ENCODE measurements at regions not wholly inside any gene's neighbourhood (a gene's known extent, or its start where the extent isn't known, plus 50 kb on each side); places are given as distances from the start of the nearest gene placed in this dataset.

DNA sequence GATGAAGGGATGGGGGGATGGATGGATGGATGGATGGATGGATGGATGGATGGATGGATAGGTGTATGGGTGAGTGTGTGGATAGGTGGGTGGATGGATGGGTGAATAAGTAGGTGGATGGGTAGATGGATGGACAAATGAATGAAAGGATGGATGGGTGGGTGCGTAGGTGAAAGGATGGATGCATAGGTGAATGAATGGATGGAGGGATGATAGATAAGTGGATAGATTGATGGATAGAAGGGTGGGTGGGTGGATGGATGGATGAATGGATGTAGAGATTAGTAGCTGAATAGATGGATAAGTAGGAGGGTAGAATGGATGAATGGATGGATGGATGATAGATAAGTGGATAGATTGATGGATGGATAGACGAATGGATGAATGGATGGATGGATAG lies 152.7 kb downstream of the MN1 start:
- WGBS, result 98% methylated on average over 2 of the region's 2 CpGs
- H3K27me3 ChIP-seq (ENCODE audit: control insufficient read depth in 2 of 2, insufficient read depth in 1 of 2, low read length in 1 of 2), result no peaks in the 10 kb centered on the region
- no peaks in the 10 kb centered on the region for H3K9me3 ChIP-seq (ENCODE audit: control insufficient read depth in 2 of 2, insufficient read depth in 1 of 2, low read length in 1 of 2)
- no peaks in the 10 kb centered on the region for H3K36me3 ChIP-seq (ENCODE audit: control insufficient read depth in 2 of 2, insufficient read depth in 2 of 2, low read length in 1 of 2)
- H3K4me3 ChIP-seq (ENCODE audit: low read length in 2 of 2), result no peak overlapping the region
- DNase-seq (ENCODE audit: low read depth in 6 of 9, low spot score in 9 of 9), result no peak
- H3K27ac ChIP-seq (ENCODE audit: low read depth in 1 of 2, low read length in 1 of 2), result no peak overlapping the region
- no peaks in the 10 kb centered on the region for H3K4me1 ChIP-seq (ENCODE audit: control insufficient read depth in 2 of 2, insufficient read depth in 2 of 2, low read length in 2 of 2)

- DNase-seq (ENCODE audit: low read depth in 6 of 9, low spot score in 9 of 9), result no peak
- H3K4me1 ChIP-seq (ENCODE audit: control insufficient read depth in 2 of 2, insufficient read depth in 2 of 2, low read length in 2 of 2), result no peaks in the 10 kb centered on the region
- H3K9me3 ChIP-seq (ENCODE audit: control insufficient read depth in 2 of 2, insufficient read depth in 1 of 2, low read length in 1 of 2), result no peaks in the 10 kb centered on the region
- H3K27me3 ChIP-seq (ENCODE audit: control insufficient read depth in 2 of 2, insufficient read depth in 1 of 2, low read length in 1 of 2), result no peaks in the 10 kb centered on the region
- no peak overlapping the region for H3K4me3 ChIP-seq (ENCODE audit: low read length in 2 of 2)
- no peaks in the 10 kb centered on the region for H3K36me3 ChIP-seq (ENCODE audit: control insufficient read depth in 2 of 2, insufficient read depth in 2 of 2, low read length in 1 of 2)
- H3K27ac ChIP-seq (ENCODE audit: low read depth in 1 of 2, low read length in 1 of 2), result no peak overlapping the region
- WGBS, result 97% methylated on average over 10 of the region's 10 CpGs
Measured at GRCh38 chr22:27650572-27650971, 151.0 kb downstream of the MN1 start.

- Histone ChIP-seq H3K27me3 (ENCODE audit: control insufficient read depth in 2 of 2, insufficient read depth in 1 of 2, low read length in 1 of 2) (no peaks in the 10 kb centered on the region), H3K36me3 (ENCODE audit: control insufficient read depth in 2 of 2, insufficient read depth in 2 of 2, low read length in 1 of 2) (no peaks in the 10 kb centered on the region), H3K27ac (ENCODE audit: low read depth in 1 of 2, low read length in 1 of 2) (no peak overlapping the region), H3K4me3 (ENCODE audit: low read length in 2 of 2) (no peak overlapping the region), H3K4me1 (ENCODE audit: control insufficient read depth in 2 of 2, insufficient read depth in 2 of 2, low read length in 2 of 2) (no peaks in the 10 kb centered on the region), H3K9me3 (ENCODE audit: control insufficient read depth in 2 of 2, insufficient read depth in 1 of 2, low read length in 1 of 2) (no peaks in the 10 kb centered on the region)
- DNase-seq (ENCODE audit: low read depth in 6 of 9, low spot score in 9 of 9), result no peak
- WGBS, result 88% methylated on average over 3 of the region's 3 CpGs
Measured at GRCh38 chr22:27650985-27651384, 150.6 kb downstream of the MN1 start.

GRCh38 chr22:27651486-27651885 lies 150.1 kb downstream of the MN1 start:
- Histone ChIP-seq H3K27me3 (ENCODE audit: control insufficient read depth in 2 of 2, insufficient read depth in 1 of 2, low read length in 1 of 2) (no peaks in the 10 kb centered on the region), H3K9me3 (ENCODE audit: control insufficient read depth in 2 of 2, insufficient read depth in 1 of 2, low read length in 1 of 2) (no peaks in the 10 kb centered on the region), H3K27ac (ENCODE audit: low read depth in 1 of 2, low read length in 1 of 2) (no peak overlapping the region), H3K36me3 (ENCODE audit: control insufficient read depth in 2 of 2, insufficient read depth in 2 of 2, low read length in 1 of 2) (no peaks in the 10 kb centered on the region), H3K4me3 (ENCODE audit: low read length in 2 of 2) (no peak overlapping the region), H3K4me1 (ENCODE audit: control insufficient read depth in 2 of 2, insufficient read depth in 2 of 2, low read length in 2 of 2) (no peaks in the 10 kb centered on the region)
- DNase-seq (ENCODE audit: low read depth in 6 of 9, low spot score in 9 of 9), result no peak
- 91% methylated on average over 5 of the region's 5 CpGs for WGBS

DNA sequence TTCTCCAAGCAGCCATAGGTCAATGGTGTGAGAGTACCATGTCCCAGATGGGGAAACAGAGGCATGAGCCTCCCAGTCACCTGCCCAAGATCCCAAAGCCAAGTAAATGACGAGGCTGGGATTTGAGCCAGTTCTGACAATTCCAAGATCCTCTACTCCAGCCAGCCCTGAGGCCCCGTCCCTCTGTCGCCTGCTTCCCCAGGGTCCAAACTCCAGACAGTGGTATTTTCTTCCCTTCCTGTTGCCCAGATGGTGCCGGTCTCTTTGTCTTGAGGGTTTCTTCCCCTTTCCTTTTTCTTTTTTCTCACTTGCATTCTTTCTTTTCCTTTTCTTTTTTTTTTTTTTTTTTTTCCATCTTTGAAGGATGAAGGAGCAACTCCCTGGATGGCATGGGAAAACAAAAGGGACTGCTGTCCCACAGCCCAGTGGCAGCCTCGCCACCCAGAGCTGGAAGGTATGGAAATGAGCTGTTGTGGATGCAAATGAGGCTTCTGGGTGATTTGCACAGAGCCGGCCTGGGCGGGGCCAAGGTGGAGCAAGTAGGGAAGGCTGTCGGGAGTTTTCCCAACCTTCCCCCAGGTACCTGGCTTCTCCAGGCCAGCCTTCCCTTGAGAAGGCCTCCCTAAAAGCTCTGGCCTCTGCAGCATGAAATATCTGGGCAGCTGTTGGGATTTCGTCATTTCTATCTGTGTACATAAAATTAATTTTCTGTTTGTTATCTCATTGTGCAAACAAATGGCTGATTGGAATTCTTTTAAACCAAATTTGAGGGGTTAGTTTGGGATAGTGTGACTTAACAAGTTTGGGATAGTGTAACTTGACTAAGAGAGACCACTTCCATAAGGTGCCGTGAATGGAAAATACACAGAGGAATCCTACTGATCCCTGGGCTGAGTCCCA lies 146.8 kb downstream of the MN1 start:
- H3K4me3 ChIP-seq (ENCODE audit: low read length in 2 of 2), result no peak overlapping the region
- H3K36me3 ChIP-seq (ENCODE audit: control insufficient read depth in 2 of 2, insufficient read depth in 2 of 2, low read length in 1 of 2), result no peaks in the 10 kb centered on the region
- no peaks in the 10 kb centered on the region for H3K27me3 ChIP-seq (ENCODE audit: control insufficient read depth in 2 of 2, insufficient read depth in 1 of 2, low read length in 1 of 2)
- 73% methylated on average over 10 of the region's 10 CpGs for WGBS
- peaks cover 0 to 1% of the 10 kb centered on the region in 2 donors for H3K9me3 ChIP-seq (ENCODE audit: control insufficient read depth in 2 of 2, insufficient read depth in 1 of 2, low read length in 1 of 2)
- H3K27ac ChIP-seq (ENCODE audit: low read depth in 1 of 2, low read length in 1 of 2), result no peak overlapping the region
- no peaks in the 10 kb centered on the region for H3K4me1 ChIP-seq (ENCODE audit: control insufficient read depth in 2 of 2, insufficient read depth in 2 of 2, low read length in 2 of 2)
- no peak for DNase-seq (ENCODE audit: low read depth in 6 of 9, low spot score in 9 of 9)

DNA sequence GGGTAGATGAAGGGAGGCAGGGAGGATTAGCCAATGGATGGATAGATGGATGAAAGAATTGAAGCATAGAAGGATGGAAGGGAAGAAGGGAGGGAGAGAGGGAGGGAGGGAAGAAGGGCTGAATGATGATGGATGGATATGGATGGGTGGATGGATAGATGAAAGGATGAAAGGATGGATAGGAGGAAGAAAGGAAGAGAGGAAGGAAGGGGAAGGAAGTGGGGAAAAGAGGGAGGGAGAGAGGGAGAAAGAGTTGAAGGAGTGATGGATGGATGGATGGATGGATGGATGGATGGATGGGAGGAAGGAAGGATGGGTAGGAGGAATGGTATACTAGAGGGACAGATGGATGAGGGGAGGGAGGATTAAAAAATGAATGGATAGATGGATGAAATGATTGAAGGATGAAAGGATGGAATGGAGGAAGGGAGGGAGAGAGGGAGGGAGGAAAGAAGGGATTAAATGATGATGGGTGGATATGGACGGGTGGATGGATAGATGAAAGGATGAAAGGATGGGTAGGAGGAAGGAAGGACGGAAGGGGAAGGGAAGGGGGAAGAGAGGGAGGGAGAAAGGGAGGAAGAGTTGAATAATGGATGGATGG lies 145.9 kb downstream of the MN1 start:
- Histone ChIP-seq H3K9me3 (ENCODE audit: control insufficient read depth in 2 of 2, insufficient read depth in 1 of 2, low read length in 1 of 2) (peaks cover 0 to 1% of the 10 kb centered on the region in 2 donors), H3K36me3 (ENCODE audit: control insufficient read depth in 2 of 2, insufficient read depth in 2 of 2, low read length in 1 of 2) (no peaks in the 10 kb centered on the region), H3K27me3 (ENCODE audit: control insufficient read depth in 2 of 2, insufficient read depth in 1 of 2, low read length in 1 of 2) (no peaks in the 10 kb centered on the region), H3K27ac (ENCODE audit: low read depth in 1 of 2, low read length in 1 of 2) (no peak overlapping the region), H3K4me3 (ENCODE audit: low read length in 2 of 2) (no peak overlapping the region), H3K4me1 (ENCODE audit: control insufficient read depth in 2 of 2, insufficient read depth in 2 of 2, low read length in 2 of 2) (no peaks in the 10 kb centered on the region)
- WGBS, result 95% methylated on average over 2 of the region's 2 CpGs
- DNase-seq (ENCODE audit: low read depth in 6 of 9, low spot score in 9 of 9), result no peak

- H3K4me1 ChIP-seq (ENCODE audit: control insufficient read depth in 2 of 2, insufficient read depth in 2 of 2, low read length in 2 of 2), result no peaks in the 10 kb centered on the region
- H3K27ac ChIP-seq (ENCODE audit: low read depth in 1 of 2, low read length in 1 of 2), result no peak overlapping the region
- H3K9me3 ChIP-seq (ENCODE audit: control insufficient read depth in 2 of 2, insufficient read depth in 1 of 2, low read length in 1 of 2), result peaks cover 0 to 1% of the 10 kb centered on the region in 2 donors
- H3K27me3 ChIP-seq (ENCODE audit: control insufficient read depth in 2 of 2, insufficient read depth in 1 of 2, low read length in 1 of 2), result no peaks in the 10 kb centered on the region
- H3K36me3 ChIP-seq (ENCODE audit: control insufficient read depth in 2 of 2, insufficient read depth in 2 of 2, low read length in 1 of 2), result no peaks in the 10 kb centered on the region
- DNase-seq (ENCODE audit: low read depth in 6 of 9, low spot score in 9 of 9), result no peak
- no peak overlapping the region for H3K4me3 ChIP-seq (ENCODE audit: low read length in 2 of 2)
Measured at GRCh38 chr22:27656970-27657369, 144.6 kb downstream of the MN1 start.

- no peak for DNase-seq (ENCODE audit: low read depth in 6 of 9, low spot score in 9 of 9)
- peaks cover 0 to 3% of the 10 kb centered on the region in 2 donors for H3K9me3 ChIP-seq (ENCODE audit: control insufficient read depth in 2 of 2, insufficient read depth in 1 of 2, low read length in 1 of 2)
- no peak overlapping the region for H3K27ac ChIP-seq (ENCODE audit: low read depth in 1 of 2, low read length in 1 of 2)
- WGBS, result 92% methylated on average over 10 of the region's 10 CpGs
- H3K4me3 ChIP-seq (ENCODE audit: low read length in 2 of 2), result no peak overlapping the region
- no peaks in the 10 kb centered on the region for H3K4me1 ChIP-seq (ENCODE audit: control insufficient read depth in 2 of 2, insufficient read depth in 2 of 2, low read length in 2 of 2)
- H3K36me3 ChIP-seq (ENCODE audit: control insufficient read depth in 2 of 2, insufficient read depth in 2 of 2, low read length in 1 of 2), result no peaks in the 10 kb centered on the region
- H3K27me3 ChIP-seq (ENCODE audit: control insufficient read depth in 2 of 2, insufficient read depth in 1 of 2, low read length in 1 of 2), result no peaks in the 10 kb centered on the region
Measured at GRCh38 chr22:27660306-27660705, 141.2 kb downstream of the MN1 start.

- 95% methylated on average over 13 of the region's 13 CpGs for WGBS
- Histone ChIP-seq H3K9me3 (ENCODE audit: control insufficient read depth in 2 of 2, insufficient read depth in 1 of 2, low read length in 1 of 2) (peaks cover 0 to 1% of the 10 kb centered on the region in 2 donors), H3K4me1 (ENCODE audit: control insufficient read depth in 2 of 2, insufficient read depth in 2 of 2, low read length in 2 of 2) (no peaks in the 10 kb centered on the region), H3K27ac (ENCODE audit: low read depth in 1 of 2, low read length in 1 of 2) (no peak overlapping the region), H3K4me3 (ENCODE audit: low read length in 2 of 2) (no peak overlapping the region), H3K27me3 (ENCODE audit: control insufficient read depth in 2 of 2, insufficient read depth in 1 of 2, low read length in 1 of 2) (no peaks in the 10 kb centered on the region), H3K36me3 (ENCODE audit: control insufficient read depth in 2 of 2, insufficient read depth in 2 of 2, low read length in 1 of 2) (no peaks in the 10 kb centered on the region)
- DNase-seq (ENCODE audit: low read depth in 6 of 9, low spot score in 9 of 9), result no peak
Measured at GRCh38 chr22:27662359-27663301, 138.9 kb downstream of the MN1 start.
